ENCODE measurements at regions not wholly inside any gene's neighbourhood (a gene's known extent, or its start where the extent isn't known, plus 50 kb on each side); places are given as distances from the start of the nearest gene placed in this dataset.
A peak's percentile ranks its signal among the peaks of the same experiment; 100 is the strongest.
"Not testable (repeated sequence)": the region's sequence is repeated elsewhere in the genome, so short reads cannot be mapped to it uniquely, and the experiment has no call there.

DNA sequence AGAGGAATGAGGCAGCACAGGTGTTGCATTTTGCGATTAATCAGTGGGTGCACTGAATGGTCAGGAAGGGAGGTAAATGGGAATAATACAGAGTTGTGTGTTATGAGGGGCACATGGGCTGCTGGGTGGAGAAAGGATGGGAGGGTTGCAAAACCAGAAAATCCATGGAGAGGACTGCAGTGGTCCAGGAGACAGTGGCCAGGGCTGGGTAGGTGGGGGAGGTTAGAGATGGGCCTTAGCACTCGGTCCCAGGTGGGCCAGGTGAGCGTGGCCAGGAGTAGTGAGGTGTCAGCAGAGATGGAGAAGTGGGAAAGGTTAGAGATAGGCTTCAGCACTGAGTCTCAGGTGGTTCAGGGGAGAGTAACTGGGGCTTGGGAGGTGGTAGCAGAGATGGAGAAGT is 399.1 kb upstream of the LARGE1 start:
- DNase-seq (ENCODE audit: low spot score), result no peak

DNA sequence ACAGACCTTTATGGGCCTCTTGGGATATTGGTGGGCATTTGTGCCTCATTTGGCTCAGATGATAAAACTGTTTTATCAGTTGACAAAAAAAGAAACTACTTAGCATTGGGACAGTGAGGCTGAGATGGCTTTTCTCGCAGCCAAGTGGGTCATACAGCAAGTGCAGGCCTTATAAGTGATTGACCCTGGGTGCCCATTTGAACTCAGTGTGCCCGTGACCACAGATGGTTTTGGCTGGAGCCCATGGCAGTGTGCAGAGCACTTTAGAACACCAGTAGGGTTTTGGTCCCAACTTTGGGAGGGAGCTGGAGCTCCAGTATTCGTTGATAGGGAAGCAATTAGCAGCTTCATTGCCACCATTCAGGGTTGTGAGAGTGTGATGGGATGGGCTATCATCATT is 404.5 kb upstream of the LARGE1 start:
- no peak for DNase-seq (ENCODE audit: low spot score)

DNA sequence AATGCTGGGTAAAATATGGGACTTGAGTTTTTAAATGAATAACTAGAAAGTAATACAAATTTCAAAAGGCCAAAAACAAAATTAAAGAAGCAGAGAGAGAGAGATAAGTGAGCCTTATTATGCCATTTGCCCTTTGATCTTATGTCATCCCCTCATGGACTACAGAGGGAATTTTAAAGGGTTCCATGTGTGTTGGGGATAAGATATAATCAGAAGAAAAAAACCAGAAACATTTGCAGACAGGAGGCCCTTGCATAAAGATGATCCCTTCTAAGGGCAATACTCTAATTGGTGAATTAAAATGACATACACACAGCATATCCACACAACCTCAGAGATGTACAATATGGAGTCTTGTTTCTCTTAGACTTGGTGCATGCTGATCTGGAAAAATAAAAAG is 406.6 kb upstream of the LARGE1 start:
- no peak for DNase-seq (ENCODE audit: low spot score)

DNA sequence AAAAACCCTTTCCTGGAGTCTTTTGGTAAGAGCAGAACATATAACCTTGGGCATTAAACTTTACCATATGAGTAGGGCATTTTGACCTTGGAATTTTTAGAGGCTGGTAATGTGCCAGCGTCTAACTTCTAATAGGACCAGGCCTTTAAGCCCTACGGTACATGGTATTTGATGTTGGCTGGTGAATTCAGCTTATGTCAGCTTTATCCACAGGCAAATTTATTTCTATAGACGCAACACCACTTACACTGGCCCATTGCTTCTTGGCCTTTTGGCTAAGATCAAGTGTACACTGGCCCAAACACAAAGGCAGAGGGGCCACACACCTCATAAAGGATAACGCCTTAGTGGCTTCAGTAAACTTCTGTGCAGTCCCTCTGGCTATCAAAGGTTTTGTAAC is 410.2 kb upstream of the LARGE1 start:
- no peak for DNase-seq (ENCODE audit: low spot score)

DNA sequence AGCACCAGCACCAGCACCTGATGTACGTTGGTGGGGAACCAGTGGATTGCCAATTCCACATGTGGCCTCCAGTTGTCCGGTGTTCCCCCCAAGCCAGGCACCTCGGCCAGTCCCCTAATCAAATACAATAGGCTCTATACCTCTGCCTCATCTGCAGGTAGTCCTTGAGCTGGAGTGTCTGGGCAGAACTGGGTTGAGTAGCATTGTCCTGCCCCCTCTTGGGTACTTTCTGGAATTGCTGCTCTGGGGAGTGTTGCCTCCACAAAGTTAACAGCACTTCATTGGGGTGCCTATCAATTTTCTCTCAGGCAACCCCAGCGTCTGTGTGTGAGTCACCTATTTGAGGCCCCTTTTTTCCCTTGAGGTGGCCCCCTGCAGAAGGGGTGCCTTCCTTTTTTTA is 413.0 kb upstream of the LARGE1 start:
- no peak for DNase-seq (ENCODE audit: low spot score)

DNA sequence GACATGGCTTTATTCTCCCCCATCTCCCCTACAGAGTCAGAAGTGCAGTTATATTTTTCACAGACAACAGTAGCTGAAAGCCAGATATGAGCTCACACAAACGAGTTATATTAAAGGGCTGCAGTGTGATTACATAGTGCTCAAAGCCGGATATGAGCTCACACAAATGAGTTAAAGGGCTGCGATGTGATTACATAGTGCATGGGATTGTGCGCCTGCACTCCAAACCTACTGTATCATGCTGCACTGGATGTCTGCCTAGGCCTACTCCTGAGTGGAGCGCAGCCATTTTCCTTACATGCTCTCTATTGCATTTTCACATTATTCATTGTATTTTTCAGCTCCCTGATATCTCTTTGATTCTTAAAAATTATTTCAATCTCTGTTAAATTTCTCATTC is 414.6 kb upstream of the LARGE1 start:
- DNase-seq (ENCODE audit: low spot score), result no peak

DNA sequence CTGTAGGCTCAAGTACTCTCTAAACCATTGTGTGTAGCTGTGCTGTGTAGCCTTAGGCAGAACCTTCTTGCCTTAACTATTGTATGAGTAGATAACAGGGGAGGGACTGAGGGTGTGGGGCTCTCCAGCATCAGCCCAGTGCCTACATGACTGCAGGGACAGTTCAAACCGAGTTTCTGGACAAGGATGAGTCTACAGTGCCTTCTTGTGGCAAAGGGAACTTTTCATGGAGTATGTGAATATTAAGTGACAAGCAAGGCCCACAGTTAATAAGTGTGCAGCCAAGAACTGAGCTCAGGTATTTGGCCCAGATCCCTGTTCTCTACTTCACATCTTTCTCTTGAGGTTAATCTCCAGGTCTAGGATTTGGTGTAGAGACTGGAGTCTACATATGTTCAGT is 424.4 kb upstream of the LARGE1 start:
- DNase-seq (ENCODE audit: low spot score), result no peak

DNA sequence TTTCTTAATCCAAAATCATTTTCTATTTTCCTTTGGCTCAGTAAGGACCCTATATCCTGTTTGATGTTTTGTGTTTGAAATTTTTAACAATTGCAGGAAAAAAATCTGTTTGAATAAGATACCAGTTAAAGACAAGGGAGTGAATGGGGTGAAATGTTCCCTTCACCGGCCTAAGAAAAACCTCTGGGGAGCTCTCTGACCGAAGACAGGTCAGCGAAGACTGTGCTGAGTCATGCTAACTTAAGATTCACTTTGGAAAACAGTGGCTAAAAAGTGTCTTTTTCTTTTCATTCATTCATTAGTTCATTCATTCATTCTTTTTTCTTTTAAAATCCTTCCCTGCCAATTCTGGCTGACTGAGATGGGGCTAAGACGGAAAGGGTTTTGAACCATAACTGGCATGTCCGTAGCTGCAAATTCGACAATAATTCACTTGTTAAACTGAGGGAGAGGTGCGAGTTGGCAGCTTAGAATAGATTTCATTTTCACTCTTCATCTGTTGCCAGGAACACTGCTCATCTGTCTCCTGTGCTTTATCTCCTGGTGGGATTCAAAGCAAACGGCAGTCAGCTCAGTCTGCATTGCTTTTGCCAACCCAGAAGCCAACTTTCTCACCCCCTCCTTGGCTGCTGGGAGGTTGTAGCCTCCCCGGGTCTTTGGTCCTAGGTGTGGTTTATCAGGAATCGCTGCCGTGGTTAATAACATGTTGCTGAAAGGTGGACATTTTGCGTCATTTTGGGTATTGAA is 434.0 kb upstream of the LARGE1 start:
- no peak for DNase-seq (ENCODE audit: low spot score)

DNA sequence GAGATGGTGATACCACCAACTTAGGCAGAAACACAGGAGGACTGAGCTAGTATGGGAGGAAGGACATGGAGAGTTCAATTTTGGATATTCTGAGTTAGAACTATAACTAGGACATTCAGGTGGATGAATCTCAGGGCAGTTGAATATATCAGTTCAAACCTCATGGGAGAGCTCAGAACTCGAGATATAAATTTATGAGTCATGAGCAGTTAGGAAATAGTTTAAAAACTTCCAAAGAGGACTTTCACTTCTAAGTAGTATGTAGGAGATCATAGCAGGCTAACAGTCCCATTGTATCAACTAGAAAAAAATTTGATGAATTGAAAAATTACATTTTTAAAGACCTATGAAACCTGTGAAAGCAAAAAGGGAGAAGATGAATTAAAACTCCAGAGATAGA is 436.2 kb upstream of the LARGE1 start:
- no peak for DNase-seq (ENCODE audit: low spot score)

DNA sequence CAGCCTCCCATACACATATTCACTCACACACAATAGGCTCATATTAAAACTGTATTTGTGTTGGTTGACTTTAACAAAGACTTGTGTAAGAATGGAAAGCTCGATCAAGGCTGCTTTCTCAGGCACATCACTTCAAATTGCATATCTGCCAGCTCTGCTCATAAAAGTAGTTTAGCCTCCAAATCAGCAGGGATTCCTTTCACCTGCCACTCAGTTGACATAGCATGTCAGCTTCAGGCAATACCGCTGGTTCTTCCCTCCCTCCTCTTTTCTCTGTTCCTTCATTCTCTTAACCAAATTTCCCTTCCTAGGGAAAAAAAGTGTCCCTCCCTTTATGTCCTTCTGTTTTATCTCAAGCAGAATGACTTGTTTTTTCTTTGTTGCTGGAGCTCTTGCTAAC is 450.4 kb upstream of the LARGE1 start:
- DNase-seq (ENCODE audit: low spot score), result no peak

DNA sequence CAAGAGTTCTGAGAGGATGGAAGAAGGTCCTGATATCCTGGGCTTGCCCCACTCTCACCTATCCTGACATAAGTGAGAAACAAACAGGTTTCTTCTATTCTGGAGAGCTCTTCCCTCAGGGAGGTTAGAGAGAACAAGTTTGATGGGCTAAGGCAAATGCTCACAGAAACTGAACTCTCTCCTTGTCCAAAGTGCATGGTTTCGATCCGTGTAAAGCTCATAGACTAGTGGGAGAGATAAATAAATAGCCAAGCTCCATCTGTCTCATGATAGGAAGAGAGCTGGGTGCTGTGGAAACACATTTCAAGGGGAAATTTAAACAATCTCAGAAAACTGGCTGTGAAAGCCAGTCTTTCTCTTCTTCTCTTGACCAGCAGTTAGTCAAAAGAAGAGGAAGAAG is 459.5 kb upstream of the LARGE1 start:
- DNase-seq (ENCODE audit: low spot score), result no peak

DNA sequence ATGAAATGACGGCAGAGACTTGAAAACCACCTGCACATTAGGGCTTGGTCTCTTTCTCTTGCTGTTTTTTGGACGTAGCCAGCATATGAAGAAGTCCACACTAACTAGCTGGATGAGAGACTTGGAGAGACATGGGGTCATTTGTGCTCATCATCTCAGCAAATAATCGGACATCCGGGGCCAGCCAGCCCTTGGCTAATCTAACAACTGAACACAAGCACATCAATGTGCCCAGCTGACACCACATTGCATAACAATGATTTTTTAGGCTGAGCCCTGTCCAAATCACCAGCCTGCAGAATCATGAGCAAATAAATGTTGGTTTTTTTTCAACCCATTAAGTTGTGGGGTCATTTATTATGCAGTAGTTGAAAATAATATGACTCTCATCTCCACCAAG is 460.3 kb upstream of the LARGE1 start:
- no peak for DNase-seq (ENCODE audit: low spot score)

DNA sequence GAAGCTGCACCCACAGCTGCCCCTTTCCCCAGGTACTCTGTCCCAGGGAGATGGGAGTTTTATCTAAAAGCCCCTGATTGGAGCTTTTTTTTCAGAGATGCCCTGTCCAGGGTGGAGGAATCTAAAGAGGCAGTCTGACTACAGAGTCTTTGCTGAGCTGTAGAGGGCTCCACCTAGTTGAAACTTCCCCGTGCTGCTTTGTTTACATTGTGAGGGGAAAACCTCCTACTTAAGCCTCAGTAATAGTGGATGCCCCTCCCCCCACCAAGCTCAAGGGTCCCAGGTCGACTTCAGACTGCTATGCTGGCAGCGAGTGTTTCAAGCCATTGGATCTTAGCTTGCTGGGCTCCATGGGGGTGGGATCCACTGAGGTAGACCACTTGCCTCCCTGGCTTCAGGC is 470.1 kb upstream of the LARGE1 start:
- DNase-seq (ENCODE audit: low spot score), result no peak

DNA sequence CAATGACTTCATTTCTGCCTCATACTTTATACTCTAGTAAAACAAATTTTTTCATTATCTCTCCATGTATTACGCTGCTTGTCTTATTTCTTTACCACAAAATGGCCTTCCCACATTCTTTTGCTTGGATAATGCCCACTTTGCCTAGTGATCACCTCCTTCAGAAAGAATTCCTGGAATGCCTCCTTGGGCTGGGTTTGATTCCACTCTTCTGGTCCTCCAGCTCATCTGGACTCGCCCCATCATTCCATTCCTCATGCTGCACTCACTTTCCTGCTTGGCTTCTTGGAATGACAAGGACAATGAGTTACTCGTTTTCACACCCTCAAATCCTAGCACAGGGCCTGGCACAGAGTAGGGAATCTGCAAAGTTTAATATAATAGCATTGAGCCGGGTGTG is 475.1 kb upstream of the LARGE1 start:
- no peak for DNase-seq (ENCODE audit: low spot score)

DNA sequence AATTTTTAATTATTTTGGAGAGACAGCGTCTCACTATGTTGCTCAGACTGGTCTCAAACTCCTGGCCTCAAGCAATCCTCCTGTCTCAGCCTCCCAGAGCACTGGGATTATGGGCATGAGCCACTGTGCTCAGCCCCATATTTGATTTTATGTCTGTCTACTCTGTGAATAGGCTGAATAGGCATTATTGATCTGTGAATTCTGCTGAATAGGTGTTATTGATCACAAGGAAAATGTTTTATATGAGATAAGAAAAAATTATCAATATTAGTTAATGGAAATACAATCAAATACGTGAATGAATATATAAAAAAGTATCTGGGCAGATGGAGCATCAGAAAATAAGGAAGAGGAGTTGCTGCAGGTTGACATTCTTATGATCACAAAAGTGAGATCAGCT is 483.4 kb upstream of the LARGE1 start:
- no peak for DNase-seq (ENCODE audit: low spot score)

DNA sequence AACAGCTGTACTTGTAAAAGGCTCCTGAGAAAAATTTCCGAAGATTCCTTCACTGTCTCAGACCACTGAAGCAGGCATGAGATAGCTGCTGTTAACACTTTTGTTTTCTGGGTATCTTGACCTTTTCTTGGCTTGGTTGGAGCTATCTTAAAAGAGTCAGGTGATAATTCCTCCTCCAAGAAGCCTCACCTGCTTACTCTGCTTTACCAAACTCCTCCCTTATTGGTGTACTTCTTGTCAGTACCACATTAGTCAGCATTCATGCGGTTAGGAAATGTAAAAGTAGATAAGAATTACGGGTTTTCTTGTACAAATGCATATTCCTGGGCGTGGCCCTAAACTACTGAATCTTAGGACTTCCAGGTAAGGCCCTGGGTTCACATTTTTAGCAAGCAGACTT is 489.8 kb upstream of the LARGE1 start:
- DNase-seq (ENCODE audit: low spot score), result no peak

DNA sequence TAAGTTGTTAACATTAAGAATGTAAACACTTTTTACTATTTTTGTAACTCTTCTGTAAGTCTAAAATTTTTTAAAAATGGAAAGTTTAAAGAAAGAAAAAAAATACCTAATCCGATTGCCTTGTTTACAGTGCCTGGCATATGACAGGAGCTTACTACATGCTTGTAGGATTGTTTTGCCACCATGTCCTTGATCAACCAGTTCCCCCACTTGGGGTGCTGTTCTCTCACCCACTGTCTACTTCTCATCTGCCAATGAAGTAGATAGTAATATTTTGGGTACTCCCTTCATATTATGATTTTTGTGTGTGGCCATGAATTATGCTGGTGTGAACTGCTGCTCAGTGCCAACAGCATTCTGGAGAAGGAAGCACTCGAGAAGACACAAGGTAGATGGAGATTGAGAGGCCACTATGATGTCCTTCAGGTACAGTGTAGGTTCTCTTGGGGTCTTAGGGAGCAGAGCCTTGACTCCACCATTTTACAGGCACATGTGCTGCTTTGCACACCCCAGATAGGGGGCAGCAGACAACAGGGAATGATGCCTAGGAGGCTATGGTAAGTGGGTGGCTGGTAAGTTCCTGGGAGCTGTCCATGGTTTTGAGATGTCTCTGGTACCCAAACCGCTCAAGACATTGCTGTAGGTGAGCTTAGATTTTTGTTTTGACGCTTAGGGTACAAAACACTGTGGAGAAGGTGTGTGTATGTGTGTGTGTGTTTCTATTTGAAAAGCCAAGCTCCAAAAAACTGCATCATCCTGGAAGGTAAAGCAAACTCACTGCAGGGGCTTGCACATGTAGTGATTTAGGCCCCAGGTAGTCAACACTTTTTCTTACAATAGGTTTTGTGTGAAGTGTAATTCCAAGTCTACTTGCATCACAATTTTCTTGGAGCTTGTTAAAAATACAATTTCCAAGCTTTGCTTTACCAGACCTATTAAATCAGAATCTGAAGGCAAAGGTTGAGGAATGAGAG is 494.5 kb upstream of the LARGE1 start:
- peak; percentile 72 for DNase-seq (ENCODE audit: low spot score)

DNA sequence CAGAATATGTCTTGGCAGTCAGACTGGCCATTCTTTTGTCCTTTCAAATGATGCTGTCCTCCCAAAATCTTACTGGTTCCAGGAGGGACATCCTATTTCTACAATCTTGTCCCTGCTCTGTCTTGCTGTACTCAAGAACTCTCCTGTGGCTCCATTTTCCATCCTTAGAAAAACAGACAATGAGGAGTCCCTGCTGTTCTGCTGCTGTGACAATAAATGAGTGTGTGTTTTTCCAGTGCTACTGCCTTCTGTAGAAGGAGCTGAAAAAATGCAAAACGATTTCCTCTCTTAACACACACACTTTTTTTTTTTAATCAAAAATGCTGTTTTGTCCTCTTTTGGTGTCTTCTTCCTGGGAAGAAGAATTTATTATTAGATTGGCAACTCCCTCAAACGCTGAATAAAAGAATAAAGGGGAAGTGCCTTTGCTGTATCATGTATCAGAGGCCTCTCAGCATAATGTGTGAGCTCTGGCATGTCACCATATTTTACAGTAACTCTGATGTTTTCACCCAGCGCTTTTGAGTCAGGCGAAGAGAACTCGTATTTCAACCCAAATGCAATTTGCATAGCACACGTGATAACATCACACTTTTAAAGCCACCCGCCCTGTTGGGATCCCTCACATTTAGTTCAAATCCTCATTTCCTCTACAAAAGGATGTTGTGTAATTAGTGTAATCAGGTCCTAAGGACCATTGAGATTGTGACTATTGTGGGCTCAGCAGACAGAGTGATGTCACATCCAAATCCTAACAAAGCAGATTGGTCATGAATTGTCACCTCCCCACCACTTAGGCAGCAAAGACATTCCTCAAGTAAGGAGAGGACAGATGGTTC is 496.0 kb upstream of the LARGE1 start:
- no peak for DNase-seq (ENCODE audit: low spot score)

DNA sequence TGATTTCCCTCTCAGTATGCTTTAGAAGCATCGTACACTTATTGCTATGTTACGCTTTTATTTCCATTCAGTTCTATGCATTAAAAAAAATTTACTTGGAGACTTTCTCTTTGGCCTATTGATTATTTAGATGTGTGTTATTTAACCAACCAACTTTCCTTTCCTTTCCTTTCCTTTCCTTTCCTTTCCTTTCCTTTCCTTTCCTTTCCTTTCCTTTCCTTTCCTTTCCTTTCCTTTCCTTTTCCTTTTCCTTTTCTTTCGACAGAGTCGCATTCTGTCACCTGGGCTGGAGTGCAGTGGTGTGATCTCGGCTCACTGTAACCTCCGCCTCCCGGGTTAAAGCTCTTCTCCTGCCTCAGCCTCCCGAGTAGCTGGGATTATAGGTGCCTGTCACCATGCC is 502.7 kb upstream of the LARGE1 start:
- not testable (repeated sequence) for DNase-seq (ENCODE audit: low spot score)

DNA sequence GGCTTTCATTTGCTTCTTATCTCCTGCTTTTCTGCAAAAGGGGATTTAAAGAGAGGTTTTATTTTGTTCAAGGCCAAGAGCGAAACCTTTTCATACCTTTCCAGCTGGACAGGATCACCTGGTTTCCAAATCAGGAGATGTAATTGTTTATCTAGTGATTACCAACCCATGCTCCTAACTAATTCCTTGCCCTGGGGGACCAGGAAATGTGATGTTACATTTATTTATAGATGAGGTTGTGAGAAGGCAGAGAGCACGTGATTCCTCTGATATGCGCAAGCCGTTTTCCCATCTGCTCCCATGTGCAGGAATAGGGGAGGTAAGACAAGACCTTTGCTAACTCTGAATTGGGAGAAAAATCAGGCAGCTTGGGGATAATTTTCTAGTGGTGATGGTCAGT is 507.2 kb upstream of the LARGE1 start:
- no peak for DNase-seq (ENCODE audit: low spot score)

DNA sequence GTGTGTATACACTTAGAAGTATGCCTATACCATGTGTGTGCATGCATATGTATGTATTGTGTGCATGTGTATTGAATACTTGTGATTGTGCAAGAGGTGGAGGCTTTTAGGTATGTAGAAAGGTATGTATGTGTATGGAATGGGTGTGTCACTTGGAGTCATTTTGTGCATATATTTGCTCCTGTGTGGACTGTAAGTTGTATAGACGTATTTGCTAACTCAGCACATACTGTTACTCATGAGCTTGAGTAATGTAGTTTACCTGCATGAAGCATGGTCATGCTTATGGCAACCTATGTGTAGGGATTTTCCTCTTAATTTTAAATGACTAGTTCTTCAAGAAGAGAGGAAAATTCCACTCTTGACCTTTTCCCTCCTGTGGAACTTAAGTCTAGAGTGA is 507.6 kb upstream of the LARGE1 start:
- no peak for DNase-seq (ENCODE audit: low spot score)

DNA sequence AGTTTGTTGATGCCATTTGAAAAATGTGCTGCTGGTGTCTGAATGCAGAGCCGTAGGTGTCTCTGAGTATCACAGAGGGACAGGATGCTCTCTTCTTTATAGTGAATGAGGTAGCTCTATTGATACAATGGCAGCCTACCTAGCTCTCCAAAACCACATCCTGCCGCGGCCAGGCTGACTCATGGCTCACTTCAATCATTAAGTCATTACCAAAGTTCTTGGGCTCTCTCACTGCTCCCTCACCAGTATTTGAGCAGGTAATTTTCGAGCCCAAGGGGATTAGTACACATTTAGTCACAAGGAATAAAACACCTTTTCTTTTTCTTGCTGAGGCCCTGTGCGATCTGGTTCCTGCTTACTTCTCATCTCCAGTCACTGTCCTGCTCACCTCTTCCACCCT is 509.0 kb upstream of the LARGE1 start:
- no peak for DNase-seq (ENCODE audit: low spot score)

DNA sequence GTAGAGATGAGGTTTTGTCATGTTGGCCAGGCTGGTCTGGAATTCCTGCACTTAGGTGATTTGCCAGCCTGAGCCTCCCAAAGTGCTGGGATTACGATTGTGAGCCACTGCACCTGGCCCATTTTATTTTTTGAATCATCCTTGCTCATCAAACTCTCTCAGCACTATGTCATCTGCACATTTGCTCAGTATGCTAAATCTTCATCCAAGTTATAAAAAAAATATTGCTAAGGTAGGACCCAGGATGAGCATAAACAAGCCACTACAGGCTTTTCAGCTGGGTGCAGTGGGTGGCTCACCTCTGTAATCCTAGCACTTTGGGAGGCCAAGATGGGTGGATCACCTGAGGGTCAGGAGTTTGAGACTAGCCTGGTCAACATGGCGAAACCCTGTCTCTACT is 510.1 kb upstream of the LARGE1 start:
- no peak for DNase-seq (ENCODE audit: low spot score)

Measured in left forelimb (tissue), 1 donor.